ENCODE measurements at regions not wholly inside any gene's neighbourhood (a gene's known extent, or its start where the extent isn't known, plus 50 kb on each side); places are given as distances from the start of the nearest gene placed in this dataset.
A peak's percentile ranks its signal among the peaks of the same experiment; 100 is the strongest.

GRCh38 chrX:39174241-39174771, 373.0 kb downstream of the MID1IP1 start:
- DNase-seq (ENCODE audit: low spot score), result no peak

- DNase-seq (ENCODE audit: low spot score), result peak; percentile 35
These were observed 373.6 kb downstream of the MID1IP1 start for GRCh38 chrX:39174772-39175417.

GRCh38 chrX:39175418-39176057, 374.3 kb downstream of the MID1IP1 start:
- no peak for DNase-seq (ENCODE audit: low spot score)

DNA sequence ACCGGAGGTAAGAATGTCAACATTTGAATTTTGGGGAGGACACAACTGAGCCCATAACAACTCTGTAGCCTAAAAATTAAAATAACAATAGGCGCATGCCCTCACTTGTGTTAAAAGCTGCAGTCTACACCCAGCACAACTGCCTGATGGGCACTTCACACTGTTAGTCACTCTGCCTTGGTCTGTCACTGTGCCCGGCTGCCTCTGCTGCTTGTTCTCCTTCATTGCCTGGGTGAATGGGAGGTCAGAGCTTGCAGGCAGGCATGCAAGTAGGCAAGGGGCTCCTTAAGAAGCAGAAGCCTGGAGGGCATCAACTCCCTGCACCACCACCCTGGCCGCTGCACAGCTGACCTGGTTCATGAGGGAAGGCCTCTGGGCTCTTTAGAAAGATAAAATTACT, 374.8 kb downstream of the MID1IP1 start:
- no peak for DNase-seq (ENCODE audit: low spot score)

- no peak for DNase-seq (ENCODE audit: low spot score)
These were observed 388.2 kb downstream of the MID1IP1 start for GRCh38 chrX:39189431-39189830.

GRCh38 chrX:39194673-39195072, 393.4 kb downstream of the MID1IP1 start:
- DNase-seq (ENCODE audit: low spot score), result no peak

- no peak for DNase-seq (ENCODE audit: low spot score)
These were observed 393.9 kb downstream of the MID1IP1 start for GRCh38 chrX:39195156-39195555.

DNA sequence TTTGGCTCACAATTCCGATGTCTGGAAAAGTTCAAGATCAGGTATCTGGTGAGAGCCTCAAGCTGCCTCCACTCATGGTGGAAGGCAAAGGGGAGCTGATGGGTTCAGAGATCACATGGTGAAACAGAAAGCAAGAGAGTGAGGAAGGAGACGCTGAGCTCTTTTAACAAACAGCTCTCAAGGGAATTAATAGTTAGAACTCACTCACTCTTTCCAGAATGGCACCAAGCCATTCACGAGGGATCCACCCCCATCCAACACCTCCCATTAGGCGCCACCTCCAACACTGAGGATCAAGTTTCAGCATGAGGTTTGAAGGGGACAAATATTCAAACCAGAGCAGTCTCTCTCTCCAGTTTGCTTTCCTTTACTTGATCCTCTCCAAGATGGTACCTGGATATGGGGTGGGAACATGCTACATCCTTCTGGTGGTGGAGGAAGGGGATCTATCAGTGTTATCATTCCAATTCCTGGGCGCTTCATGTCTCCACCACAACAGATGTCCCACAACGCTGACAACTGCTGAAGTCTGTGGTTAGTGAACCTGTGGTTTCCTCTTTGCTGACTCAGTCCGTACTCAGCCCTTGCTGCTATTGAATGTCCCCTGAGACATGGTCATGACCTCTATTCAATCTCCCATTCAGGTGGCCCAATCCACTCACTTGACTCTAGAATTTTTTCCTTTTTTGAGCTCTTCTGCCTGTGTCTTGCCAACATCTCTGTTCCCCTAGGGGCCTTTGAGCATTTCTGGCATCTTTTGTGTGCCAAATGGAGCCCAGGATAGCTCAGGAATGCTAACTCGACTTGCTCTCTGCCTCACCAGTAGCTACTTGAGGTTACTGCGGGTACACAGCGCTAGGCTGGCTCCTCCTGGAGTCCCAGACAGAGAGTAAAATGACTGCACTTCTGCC, 395.2 kb downstream of the MID1IP1 start:
- no peak for DNase-seq (ENCODE audit: low spot score)

- peak; percentile 4 for DNase-seq (ENCODE audit: low spot score)
These were observed 398.2 kb downstream of the MID1IP1 start for GRCh38 chrX:39199429-39199828.

- no peak for DNase-seq (ENCODE audit: low spot score)
These were observed 400.2 kb downstream of the MID1IP1 start for GRCh38 chrX:39201305-39201990.

- no peak for DNase-seq (ENCODE audit: low spot score)
These were observed 401.4 kb downstream of the MID1IP1 start for GRCh38 chrX:39202641-39203040.

GRCh38 chrX:39203427-39203826, 402.2 kb downstream of the MID1IP1 start:
- no peak for DNase-seq (ENCODE audit: low spot score)

GRCh38 chrX:39204353-39204752, 403.1 kb downstream of the MID1IP1 start:
- DNase-seq (ENCODE audit: low spot score), result no peak

- no peak for DNase-seq (ENCODE audit: low spot score)
These were observed 403.7 kb downstream of the MID1IP1 start for GRCh38 chrX:39204945-39205344.

- DNase-seq (ENCODE audit: low spot score), result no peak
These were observed 404.2 kb downstream of the MID1IP1 start for GRCh38 chrX:39205467-39205866.

GRCh38 chrX:39206399-39207145, 405.3 kb downstream of the MID1IP1 start:
- DNase-seq (ENCODE audit: low spot score), result no peak

GRCh38 chrX:39211501-39211900, 410.2 kb downstream of the MID1IP1 start:
- DNase-seq (ENCODE audit: low spot score), result no peak

DNA sequence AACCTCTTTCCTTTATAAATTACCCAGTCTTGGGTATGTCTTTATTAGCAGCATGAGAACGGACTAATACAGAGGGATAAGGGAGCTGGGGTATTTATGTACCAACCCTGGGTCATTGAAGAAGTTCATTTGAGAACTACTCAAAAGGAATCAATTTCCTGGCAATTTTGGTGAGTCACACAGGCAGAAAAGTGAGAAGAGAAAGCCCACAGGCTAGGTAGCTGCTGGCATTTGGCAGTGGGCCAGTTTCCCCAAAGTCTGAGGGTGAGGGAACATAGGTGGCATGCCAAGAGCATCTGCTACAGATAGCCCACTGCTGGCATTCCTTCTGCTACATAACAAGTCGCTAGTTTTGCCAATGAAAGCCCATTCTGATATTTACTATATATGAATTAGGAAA, 411.2 kb downstream of the MID1IP1 start:
- no peak for DNase-seq (ENCODE audit: low spot score)

DNA sequence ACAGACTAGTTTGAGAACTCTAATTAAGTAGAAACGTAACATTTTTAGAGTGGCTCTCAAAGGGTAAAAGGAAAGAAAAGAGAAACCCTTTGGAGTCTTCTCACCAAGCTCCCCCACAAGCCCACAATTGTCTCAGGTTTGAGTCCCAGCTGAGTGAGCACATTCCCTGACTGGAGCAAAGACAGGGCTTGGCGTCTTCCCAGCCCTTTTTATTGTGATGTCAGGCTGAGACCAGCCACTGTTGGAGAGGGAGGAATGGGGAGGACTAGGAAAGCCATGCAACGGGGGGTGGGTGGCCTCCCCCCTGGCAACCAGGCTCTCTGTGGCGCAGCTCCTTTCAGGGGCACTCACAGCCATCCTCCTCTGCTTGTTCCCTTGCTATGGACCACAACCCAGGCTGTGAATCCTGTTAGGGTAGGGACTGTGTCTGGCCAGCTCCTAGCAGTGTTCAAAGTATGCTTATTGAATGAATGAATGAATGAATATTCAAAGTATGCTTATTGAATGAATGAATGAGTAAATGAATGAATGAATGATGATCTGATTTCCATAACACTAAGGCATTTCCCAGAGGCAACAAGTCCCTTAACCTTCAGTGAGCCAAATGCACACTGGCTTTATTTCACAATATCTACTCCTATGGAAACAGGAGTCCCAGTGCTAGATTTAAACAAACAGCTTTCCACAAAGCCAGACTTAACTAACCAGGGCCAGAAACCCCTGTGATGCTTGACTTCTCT, 413.3 kb downstream of the MID1IP1 start:
- DNase-seq (ENCODE audit: low spot score), result no peak

- no peak for DNase-seq (ENCODE audit: low spot score)
These were observed 419.7 kb downstream of the MID1IP1 start for GRCh38 chrX:39220952-39221351.
